Loucy (cell line): ENCODE measurements at regions not wholly inside any gene's neighbourhood (a gene's known extent, or its start where the extent isn't known, plus 50 kb on each side); places are given as distances from the start of the nearest gene placed in this dataset.

ENCODE experiments used
- CTCF ChIP-seq: fragments of 200-600 bp; sonication (generic); conservative IDR thresholded peaks from 2 replicates; pipeline ENCODE4 v1.5.1; 2014; ENCODE audit warnings: mild to moderate bottlenecking, antibody characterized with exemption, low read length
- EZH2phosphoT487 ChIP-seq: fragments of 200-600 bp; IDR thresholded peaks from 2 replicates; pipeline ENCODE4 v1.6.1; 2018; ENCODE audit warnings: antibody characterized with exemption, mild to moderate bottlenecking, moderate library complexity, borderline replicate concordance

DNA sequence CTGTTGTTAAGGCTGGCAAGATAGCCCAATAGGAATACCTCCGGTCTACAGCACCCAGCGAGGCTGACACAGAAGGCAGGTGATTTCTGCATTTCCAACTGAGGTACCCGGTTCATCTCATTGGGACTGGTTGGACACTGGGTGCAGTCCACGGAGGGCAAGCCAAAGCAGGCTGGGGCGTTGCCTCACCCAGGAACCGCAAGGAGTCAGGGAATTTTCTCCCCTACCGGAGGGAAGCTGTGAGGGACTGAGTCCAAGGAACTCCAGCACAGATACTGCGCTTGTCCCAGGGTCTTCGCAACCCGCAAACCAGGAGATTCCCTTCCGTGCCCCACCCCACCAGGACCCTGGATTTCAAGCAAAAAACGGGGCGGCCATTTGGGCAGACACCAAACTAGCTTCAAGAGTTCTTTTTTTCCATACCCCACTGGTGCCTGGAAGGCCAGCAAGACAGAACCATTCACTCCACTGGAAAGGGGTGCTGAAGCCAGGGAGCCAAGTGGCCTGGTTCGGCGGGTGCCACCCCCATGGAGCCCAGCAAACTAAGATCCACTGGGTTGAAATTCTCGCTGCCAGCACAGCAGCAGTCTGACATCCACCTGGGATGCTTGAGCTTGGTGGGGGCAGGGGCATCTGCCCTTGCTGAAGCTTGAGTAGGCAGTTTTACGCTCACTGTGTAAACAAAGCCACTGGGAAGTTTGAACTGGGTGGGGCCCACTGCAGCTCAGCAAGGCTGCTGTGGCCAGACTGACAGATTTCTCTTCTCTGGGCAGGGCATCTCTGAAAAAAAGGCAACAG, 647.2 kb downstream of the BNC2 start:
- TF ChIP-seq CTCF (no peak), EZH2phosphoT487 (no peak)
